ENCODE measurements at regions not wholly inside any gene's neighbourhood (a gene's known extent, or its start where the extent isn't known, plus 50 kb on each side); places are given as distances from the start of the nearest gene placed in this dataset.

GRCh38 chr13:73417012-73417615 is 358.3 kb downstream of the KLF5 start:
- no peak for DNase-seq

GRCh38 chr13:73416093-73416492 is 357.3 kb downstream of the KLF5 start:
- no peak for DNase-seq

- no peak for DNase-seq
Observed at GRCh38 chr13:73413656-73414055, 354.9 kb downstream of the KLF5 start.

GRCh38 chr13:73412933-73413332 is 354.1 kb downstream of the KLF5 start:
- no peak for DNase-seq

- DNase-seq = no peak
Observed at GRCh38 chr13:73411067-73411809, 352.4 kb downstream of the KLF5 start.

- DNase-seq = no peak
Observed at GRCh38 chr13:73406454-73406853, 347.6 kb downstream of the KLF5 start.

GRCh38 chr13:73404581-73404980 is 345.8 kb downstream of the KLF5 start:
- DNase-seq = no peak

- DNase-seq = no peak
Observed at GRCh38 chr13:73403355-73404120, 344.7 kb downstream of the KLF5 start.

GRCh38 chr13:73401769-73402168 is 343.0 kb downstream of the KLF5 start:
- no peak for DNase-seq

GRCh38 chr13:73399347-73400216 is 340.8 kb downstream of the KLF5 start:
- DNase-seq = no peak

GRCh38 chr13:73397496-73398305 is 338.9 kb downstream of the KLF5 start:
- no peak for DNase-seq

- no peak for DNase-seq
Observed at GRCh38 chr13:73394066-73394465, 335.3 kb downstream of the KLF5 start.

- DNase-seq = no peak
Observed at GRCh38 chr13:73390100-73390499, 331.3 kb downstream of the KLF5 start.

- DNase-seq = no peak
Observed at GRCh38 chr13:73388586-73388985, 329.8 kb downstream of the KLF5 start.

- no peak for DNase-seq
Observed at GRCh38 chr13:73387318-73387717, 328.5 kb downstream of the KLF5 start.

- no peak for DNase-seq
Observed at GRCh38 chr13:73385848-73386247, 327.0 kb downstream of the KLF5 start.

- no peak for DNase-seq
Observed at GRCh38 chr13:73372666-73373627, 314.1 kb downstream of the KLF5 start.

- DNase-seq = no peak
Observed at GRCh38 chr13:73370066-73370465, 311.3 kb downstream of the KLF5 start.

- DNase-seq = no peak
Observed at GRCh38 chr13:73369095-73369494, 310.3 kb downstream of the KLF5 start.

GRCh38 chr13:73368608-73369007 is 309.8 kb downstream of the KLF5 start:
- DNase-seq = no peak

- DNase-seq = no peak
Observed at GRCh38 chr13:73367886-73368285, 309.1 kb downstream of the KLF5 start.
